OCI-LY3 (cell line): ENCODE measurements at regions not wholly inside any gene's neighbourhood (a gene's known extent, or its start where the extent isn't known, plus 50 kb on each side); places are given as distances from the start of the nearest gene placed in this dataset.
"Not testable (repeated sequence)": the region's sequence is repeated elsewhere in the genome, so short reads cannot be mapped to it uniquely, and the experiment has no call there.

Experiments
- H2AFZ ChIP-seq: fragments of 200-600, 300-600 bp; shearing (Covaris generic); 2 replicates; pipeline ENCODE4 v1.6.0; 2014; ENCODE audit warnings: antibody characterized with exemption, low read depth, low read length
- H3K27ac ChIP-seq: fragments of 200-600, 300-600 bp; sonication (generic); 2 replicates; pipeline ENCODE4 v1.5.1; 2014; ENCODE audit warnings: mild to moderate bottlenecking, low read length, moderate library complexity, mixed read lengths
- H3K27me3 ChIP-seq: fragments of 200-600, 300-600 bp; sonication (generic); 2 replicates; pipeline ENCODE4 v1.6.1; 2014; ENCODE audit warnings: low read depth, low read length, mixed read lengths
- H3K36me3 ChIP-seq: fragments of 200-600, 300-600 bp; sonication (generic); replicated peaks from 2 replicates; pipeline ENCODE3; 2014; ENCODE audit warnings: low read depth, low read length, mixed read lengths
- H3K4me1 ChIP-seq: fragments of 300-600, 200-600 bp; sonication (generic); 2 replicates; pipeline ENCODE4 v1.6.1; 2014; ENCODE audit warnings: low read length, mixed read lengths
- H3K4me2 ChIP-seq: fragments of 200-600, 300-600 bp; sonication (generic); 2 replicates; pipeline ENCODE4 v1.6.1; 2014; ENCODE audit warnings: low read length, mixed read lengths
- H3K4me3 ChIP-seq: fragments of 300-600, 200-600 bp; sonication (generic); 2 replicates; pipeline ENCODE4 v1.5.1; 2014; ENCODE audit warnings: antibody characterized with exemption, mild to moderate bottlenecking, low read length, moderate library complexity
- H3K79me2 ChIP-seq: fragments of 300-600, 200-600 bp; shearing (Covaris generic); 2 replicates; pipeline ENCODE4 v1.6.1; 2014; ENCODE audit warnings: mild to moderate bottlenecking, low read length, mixed read lengths
- H3K9ac ChIP-seq: fragments of 300-600, 200-600 bp; shearing (Covaris generic); 2 replicates; pipeline ENCODE4 v1.6.0; 2014; ENCODE audit warnings: mild to moderate bottlenecking, low read length, moderate library complexity
- H3K9me3 ChIP-seq: fragments of 200-600, 300-600 bp; shearing (Covaris generic); 2 replicates; pipeline ENCODE4 v1.6.1; 2014; ENCODE audit warnings: low read length, mixed read lengths; ENCODE audit not compliant: insufficient read depth
- H4K20me1 ChIP-seq: fragments of 200-600, 300-600 bp; sonication (generic); 2 replicates; pipeline ENCODE4 v1.6.1; 2016; ENCODE audit warnings: low read length, mixed read lengths; ENCODE audit not compliant: insufficient read depth
- CTCF ChIP-seq: fragments of 200-600, 300-600 bp; sonication (generic); IDR thresholded peaks from 2 replicates; pipeline ENCODE4 v1.5.1; 2014; ENCODE audit warnings: antibody characterized with exemption, low read length, low read depth
- EZH2phosphoT487 ChIP-seq: fragments of 200-600 bp; shearing (Covaris generic); IDR thresholded peaks from 2 replicates; pipeline ENCODE4 v1.6.1; 2018; ENCODE audit warnings: antibody characterized with exemption, mixed run types, low read depth

GRCh38 chr1:98515744-98516143 is 145.8 kb upstream of the SNX7 start:
- Histone ChIP-seq H2AFZ (no peak overlapping the region), H3K9ac (no peak overlapping the region), H3K4me3 (no peak overlapping the region), H3K9me3 (no peaks in the 10 kb centered on the region), H3K4me2 (no peak overlapping the region), H3K27ac (no peak overlapping the region), H3K4me1 (no peaks in the 10 kb centered on the region), H3K36me3 (no peaks in the 10 kb centered on the region), H3K79me2 (no peaks in the 10 kb centered on the region), H3K27me3 (no peaks in the 10 kb centered on the region), H4K20me1 (no peaks in the 10 kb centered on the region)
- TF ChIP-seq CTCF, result no peak
- no peak for TF ChIP-seq EZH2phosphoT487

- not testable (repeated sequence) for H3K4me2 ChIP-seq, H3K36me3 ChIP-seq, H4K20me1 ChIP-seq, H3K4me1 ChIP-seq, H3K79me2 ChIP-seq, H2AFZ ChIP-seq, H3K9me3 ChIP-seq, H3K9ac ChIP-seq, H3K27ac ChIP-seq, H3K27me3 ChIP-seq, H3K4me3 ChIP-seq
Observed at GRCh38 chr1:98512216-98512615, 149.3 kb upstream of the SNX7 start.

DNA sequence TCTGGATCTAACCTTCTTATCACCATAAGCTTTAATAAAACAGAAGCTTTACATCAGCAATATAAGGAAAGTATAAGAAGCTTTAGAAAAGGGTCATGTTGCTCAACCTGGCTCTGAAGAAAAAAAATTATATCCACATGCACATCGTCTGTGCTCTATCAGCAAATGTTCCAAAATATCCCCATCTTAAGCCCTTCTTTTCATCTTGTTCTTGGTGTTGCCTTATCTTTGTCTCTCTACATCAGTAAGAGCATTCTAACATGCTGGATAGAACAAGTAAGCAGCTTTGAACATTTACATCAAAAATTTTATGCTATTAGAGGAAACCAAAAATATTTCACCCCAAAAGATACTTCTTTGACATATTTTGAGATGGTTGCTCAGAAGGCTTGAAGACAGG is 157.8 kb upstream of the SNX7 start:
- Histone ChIP-seq H3K27ac (no peak overlapping the region), H3K27me3 (no peaks in the 10 kb centered on the region), H3K4me1 (no peaks in the 10 kb centered on the region), H3K9ac (no peak overlapping the region), H3K4me2 (no peak overlapping the region), H4K20me1 (no peaks in the 10 kb centered on the region), H2AFZ (no peak overlapping the region), H3K4me3 (no peak overlapping the region), H3K36me3 (no peaks in the 10 kb centered on the region), H3K9me3 (no peaks in the 10 kb centered on the region), H3K79me2 (no peaks in the 10 kb centered on the region)
- no peak for TF ChIP-seq CTCF
- no peak for TF ChIP-seq EZH2phosphoT487

DNA sequence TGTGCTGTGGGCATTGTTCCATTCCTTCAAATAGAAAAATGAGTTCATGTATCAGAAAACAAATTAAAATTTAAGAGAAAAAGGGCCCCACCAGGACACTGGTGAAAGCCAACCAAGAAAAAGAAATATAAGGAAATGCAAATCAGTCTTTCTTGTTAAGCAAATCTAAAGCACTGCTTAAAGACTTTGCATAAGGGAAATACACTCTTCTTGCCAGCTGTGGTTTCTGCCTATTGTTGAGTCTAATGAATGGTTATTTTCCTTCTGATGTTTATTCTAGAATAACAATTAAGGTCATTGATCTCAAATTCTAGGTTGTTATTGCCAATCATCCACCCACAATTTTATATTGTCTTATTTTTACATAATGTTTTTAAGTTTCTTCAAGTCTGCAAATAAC is 158.6 kb upstream of the SNX7 start:
- no peaks in the 10 kb centered on the region for H3K79me2 ChIP-seq
- no peak for TF ChIP-seq EZH2phosphoT487
- TF ChIP-seq CTCF, result no peak
- H4K20me1 ChIP-seq, result no peaks in the 10 kb centered on the region
- H3K4me3 ChIP-seq, result no peak overlapping the region
- no peak overlapping the region for H3K4me2 ChIP-seq
- no peaks in the 10 kb centered on the region for H3K9me3 ChIP-seq
- H3K4me1 ChIP-seq, result no peaks in the 10 kb centered on the region
- H3K36me3 ChIP-seq, result no peaks in the 10 kb centered on the region
- no peak overlapping the region for H2AFZ ChIP-seq
- no peak overlapping the region for H3K27ac ChIP-seq
- H3K27me3 ChIP-seq, result no peaks in the 10 kb centered on the region
- H3K9ac ChIP-seq, result no peak overlapping the region

- H3K27ac ChIP-seq, result no peak overlapping the region
- H3K4me1 ChIP-seq, result no peaks in the 10 kb centered on the region
Observed at GRCh38 chr1:98500324-98500723, 161.2 kb upstream of the SNX7 start.

More at GRCh38 chr1:98500324-98500723, 161.2 kb upstream of the SNX7 start:
- H3K36me3 ChIP-seq, result no peaks in the 10 kb centered on the region
- no peaks in the 10 kb centered on the region for H3K27me3 ChIP-seq
- H3K4me2 ChIP-seq, result no peak overlapping the region
- H3K9me3 ChIP-seq, result no peaks in the 10 kb centered on the region
- H4K20me1 ChIP-seq, result no peaks in the 10 kb centered on the region
- H2AFZ ChIP-seq, result no peak overlapping the region
- TF ChIP-seq CTCF, result no peak
- no peak for TF ChIP-seq EZH2phosphoT487
- H3K79me2 ChIP-seq, result no peaks in the 10 kb centered on the region
- no peak overlapping the region for H3K9ac ChIP-seq
- no peak overlapping the region for H3K4me3 ChIP-seq
